GM12878 (cell line): ENCODE measurements at regions not wholly inside any gene's neighbourhood (a gene's known extent, or its start where the extent isn't known, plus 50 kb on each side); places are given as distances from the start of the nearest gene placed in this dataset.

ENCODE experiments used
- ATAC-seq: fragments of 200-7000 bp; cut with Tn5 transposase; 3 replicates; pipeline ENCODE4 v1.9.1; 2020; ENCODE audit warnings: mild to moderate bottlenecking, moderate library complexity
- BruUV-seq: library from RNA; stranded (reverse); fragments of 400-500 nt; replicated peaks from 2 replicates; lab custom pipeline; 2021; lab: Mats Ljungman, UMichigan
- CTCF ChIA-PET: fragments of 300-600 bp; sonication (Branson Sonifier 250); formaldehyde crosslinking; extraction: SDS; loops from one replicate; lab custom pipeline; 2021; ENCODE audit warnings: inconsistent platforms; lab: Yijun Ruan, JAX
- POLR2A ChIA-PET: fragments of 350-600 bp; formaldehyde crosslinking; extraction: SDS; loops from one replicate; lab custom pipeline; 2021; ENCODE audit warnings: inconsistent platforms; lab: Charles Lee
- RAD21 ChIA-PET: fragments of 300-600 bp; sonication (Branson Sonifier 250); formaldehyde crosslinking; loops from one replicate; lab custom pipeline; 2023; ENCODE audit warnings: antibody characterized with exemption; ENCODE audit not compliant: unreplicated experiment; lab: Charles Lee
- SMC1A ChIA-PET: fragments of 300-600 bp; sonication (Branson Sonifier 250); formaldehyde crosslinking; loops from one replicate; lab custom pipeline; 2023; ENCODE audit not compliant: unreplicated experiment, uncharacterized antibody; lab: Charles Lee
- DNase-seq: peaks from one replicate; pipeline ENCODE4 v3.0.0-alpha.2; 2011; ENCODE audit warnings: low read depth, low spot score
- FAIRE-seq: peaks from 3 replicates; lab custom pipeline; 2011; peaks lifted over from hg19 to GRCh38; lab: Jason Lieb, UNC
- H2AFZ ChIP-seq: 2 replicates; pipeline ENCODE4 v1.6.0; 2011; ENCODE audit warnings: low read depth, low read length, control low read depth; ENCODE audit not compliant: control insufficient read depth
- H3K27ac ChIP-seq: 2 replicates; pipeline ENCODE4 v1.5.1; 2011; ENCODE audit warnings: control low read depth; ENCODE audit not compliant: control insufficient read depth, insufficient read depth
- H3K27me3 ChIP-seq, 2 experiments: replicated peaks in 1 of 2; 2 replicates each; pipeline versions ENCODE4 v1.6.0 to v1.6.1; 2011; ENCODE audit warnings: low read length in 1 of 2; ENCODE audit not compliant: control insufficient read depth in 2 of 2, insufficient read depth in 2 of 2
- H3K36me3 ChIP-seq, 2 experiments: 2 replicates each; pipeline ENCODE4 v1.5.1; 2011; ENCODE audit warnings: low read length in 1 of 2; ENCODE audit not compliant: control insufficient read depth in 2 of 2, insufficient read depth in 2 of 2
- H3K4me1 ChIP-seq: 2 replicates; pipeline ENCODE4 v1.6.1; 2011; ENCODE audit warnings: mild to moderate bottlenecking, low read length, moderate library complexity, mixed read lengths; ENCODE audit not compliant: control insufficient read depth, insufficient read depth
- H3K4me2 ChIP-seq: 2 replicates; pipeline ENCODE4 v1.6.0; 2011; ENCODE audit warnings: control low read depth; ENCODE audit not compliant: control insufficient read depth, insufficient read depth
- H3K4me3 ChIP-seq: fragments of 200-600 bp; sonication (generic); 2 replicates; pipeline ENCODE4 v1.5.1; 2016
- H3K79me2 ChIP-seq: 2 replicates; pipeline ENCODE4 v1.6.0; 2011; ENCODE audit warnings: low read length; ENCODE audit not compliant: control insufficient read depth, insufficient read depth
- H3K9ac ChIP-seq: 2 replicates; pipeline ENCODE4 v1.8.0; 2011; ENCODE audit warnings: low read length, control low read depth, mixed read lengths; ENCODE audit not compliant: control insufficient read depth, insufficient read depth
- H3K9me3 ChIP-seq: replicated peaks from 3 replicates; pipeline ENCODE4 v1.5.1; 2011; ENCODE audit warnings: mild to moderate bottlenecking, low read length; ENCODE audit not compliant: control insufficient read depth, insufficient read depth
- H4K20me1 ChIP-seq: 2 replicates; pipeline ENCODE4 v1.6.0; 2011; ENCODE audit not compliant: control insufficient read depth, insufficient read depth
- ATF2 ChIP-seq: IDR thresholded peaks from 2 replicates; pipeline ENCODE4 v1.6.1; 2012; ENCODE audit warnings: low read length, inconsistent platforms
- BHLHE40 ChIP-seq, 2 experiments: fragments of 450-650 bp in 1 of 2; IDR thresholded peaks; 2 replicates each; pipeline ENCODE4 v1.6.1; 2011 to 2017; ENCODE audit warnings: low read depth in 2 of 2, borderline replicate concordance in 1 of 2, improper control_type of control experiment in 1 of 2, low read length in 1 of 2, mild to moderate bottlenecking in 1 of 2
- CBFB ChIP-seq: IDR thresholded peaks from 2 replicates; pipeline ENCODE4 v1.6.1; 2016; ENCODE audit warnings: antibody characterized with exemption, low read depth
- CREM ChIP-seq: IDR thresholded peaks from 2 replicates; pipeline ENCODE4 v1.6.1; 2014; ENCODE audit warnings: antibody characterized with exemption, low read depth
- E2F8 ChIP-seq: fragments of 450-650 bp; IDR thresholded peaks from 2 replicates; pipeline ENCODE4 v1.6.1; 2018; ENCODE audit warnings: mild to moderate bottlenecking, low read depth, moderate library complexity; ENCODE audit not compliant: partially characterized antibody
- ELK1 ChIP-seq: IDR thresholded peaks from 2 replicates; pipeline ENCODE4 v1.6.1; 2012; ENCODE audit warnings: low read depth, low read length, improper control_type of control experiment
- HDAC2 ChIP-seq: fragments of 200-600 bp; sonication (generic); IDR thresholded peaks from 2 replicates; pipeline ENCODE4 v1.6.1; 2017
- IKZF1 ChIP-seq: fragments of 450-650 bp; conservative IDR thresholded peaks from 2 replicates; pipeline ENCODE4 v1.6.1; 2017; ENCODE audit warnings: antibody characterized with exemption, mild to moderate bottlenecking
- MTA2 ChIP-seq: fragments of 450-650 bp; IDR thresholded peaks from 2 replicates; pipeline ENCODE4 v1.6.1; 2016; ENCODE audit warnings: low read depth, mild to moderate bottlenecking, moderate library complexity
- MYC ChIP-seq: IDR thresholded peaks from 2 replicates; pipeline ENCODE4 v1.6.1; 2011; ENCODE audit warnings: mild to moderate bottlenecking, low read length, moderate library complexity, inconsistent platforms; ENCODE audit not compliant: insufficient read depth, insufficient replicate concordance, insufficient read length, severe bottlenecking
- NFXL1 ChIP-seq: fragments of 450-650 bp; IDR thresholded peaks from 2 replicates; pipeline ENCODE4 v1.6.1; 2017; ENCODE audit warnings: antibody characterized with exemption, mild to moderate bottlenecking, borderline replicate concordance
- SMARCA5 ChIP-seq: fragments of 450-650 bp; IDR thresholded peaks from 2 replicates; pipeline ENCODE4 v1.6.1; 2017; ENCODE audit warnings: mild to moderate bottlenecking
- SUPT20H ChIP-seq: IDR thresholded peaks from 2 replicates; pipeline ENCODE4 v1.6.1; 2011; ENCODE audit warnings: low read depth, mild to moderate bottlenecking, low read length, moderate library complexity, borderline replicate concordance; ENCODE audit not compliant: control insufficient read depth
- TAF1 ChIP-seq: IDR thresholded peaks from 2 replicates; pipeline ENCODE4 v1.6.1; 2011; ENCODE audit warnings: mild to moderate bottlenecking, low read depth, low read length, borderline replicate concordance
- TCF3 ChIP-seq: IDR thresholded peaks from 2 replicates; pipeline ENCODE4 v1.6.1; 2012; ENCODE audit warnings: low read depth, mild to moderate bottlenecking, low read length, borderline replicate concordance; ENCODE audit not compliant: insufficient read depth
- USF1 ChIP-seq: IDR thresholded peaks from 2 replicates; pipeline ENCODE4 v1.6.1; 2011; ENCODE audit warnings: borderline replicate concordance, low read depth, mild to moderate bottlenecking, moderate library complexity, mixed read lengths, low read length; ENCODE audit not compliant: insufficient read depth; ENCODE audit errors: extremely low read length
- WGBS: methylation state at CpG from one replicate; pipeline ENCODE4 v1.1.6; 2016; ENCODE audit warnings: low lambda C conversion rate; ENCODE audit not compliant: insufficient replicate concordance, insufficient coverage; ENCODE audit errors: missing lambda C conversion rate; 5-methylcytosine and 5-hydroxymethylcytosine counted together
- in situ Hi-C: fragments of 300-500 bp; cut with MboI; formaldehyde crosslinking; loops from 9 replicates; pipeline ENCODE4 v1.14.3; 2018; ENCODE audit warnings: mixed read lengths
- intact Hi-C: fragments of 100-400 bp; cut with micrococcal nuclease; formaldehyde crosslinking; loops from one replicate; pipeline ENCODE4 v1.14.2; 2022; ENCODE audit not compliant: unreplicated experiment

GRCh38 chr2:226380679-226381078 lies 418.9 kb downstream of the IRS1 start:
- Histone ChIP-seq H3K9ac (no peak overlapping the region), H3K4me3 (no peak overlapping the region), H3K9me3 (no peaks in the 10 kb centered on the region), H2AFZ (no peak overlapping the region), H3K4me2 (no peak overlapping the region), H3K27ac (no peak overlapping the region)
- RAD21 ChIA-PET = no interaction called here
- intact Hi-C loops (no loop called here), in situ Hi-C loops (no loop called here)
- no peak for ATAC-seq
- no TSS peak for BruUV-seq
- no peak for TF ChIP-seq HDAC2
- TF ChIP-seq USF1 = no peak
- no peak for TF ChIP-seq TAF1
- TF ChIP-seq TCF3 = no peak
- no peak for TF ChIP-seq SMARCA5
- no peak for TF ChIP-seq NFXL1
- TF ChIP-seq ELK1 = no peak
- TF ChIP-seq ATF2 = no peak
- TF ChIP-seq MTA2 = no peak
- no peak for TF ChIP-seq IKZF1
- no peak for TF ChIP-seq MYC
- TF ChIP-seq SUPT20H = no peak
- TF ChIP-seq E2F8 = no peak
- no peak for TF ChIP-seq CBFB
- TF ChIP-seq CREM = no peak
- no peak for TF ChIP-seq BHLHE40 (IDR thresholded peaks at IDR 0.05; ENCODE audit: borderline replicate concordance in 1 of 2, low read depth in 2 of 2, low read length in 1 of 2)
- TF ChIP-seq, all 136 proteins: peak for 0
- ChIA-PET CTCF (no interaction called here), POLR2A (no interaction called here), SMC1A (no interaction called here)
- Histone ChIP-seq H3K79me2 (no peaks in the 10 kb centered on the region), H3K36me3 (no peaks in the 10 kb centered on the region), H4K20me1 (no peaks in the 10 kb centered on the region), H3K4me1 (no peaks in the 10 kb centered on the region), H3K27me3 (no peaks in the 10 kb centered on the region)
- FAIRE-seq (no peak), DNase-seq (no peak)
- 5% methylated on average over 6 of the region's 6 CpGs for WGBS
